ENCODE measurements at regions not wholly inside any gene's neighbourhood (a gene's known extent, or its start where the extent isn't known, plus 50 kb on each side); places are given as distances from the start of the nearest gene placed in this dataset.

GRCh38 chr2:220476877-220477276 is 849.4 kb downstream of the SLC4A3 start:
- in situ Hi-C loops (cut with HindIII; ENCODE audit: extremely low pct_ligation_motif_present, low pct_unique_long_range_greater_than_20kb) (no loop called here), intact Hi-C loops (cut with micrococcal nuclease; ENCODE audit: unreplicated experiment) (no loop called here)
- Histone ChIP-seq H3K27me3 (ENCODE audit: control insufficient read depth in 1 of 2, insufficient read depth in 2 of 2, low read length in 2 of 2) (no peaks in the 10 kb centered on the region), H3K27ac (ENCODE audit: extremely low read length, insufficient read depth, low read length) (no peak overlapping the region), H2AFZ (ENCODE audit: low read length) (no peak overlapping the region), H3K9me3 (ENCODE audit: low read length) (no peaks in the 10 kb centered on the region; the same call in 1 of the 2 replicates), H3K9ac (ENCODE audit: insufficient read depth, low read depth, low read length) (no peak overlapping the region), H3K4me3 (replicated peaks in 1 of 3; ENCODE audit: insufficient read depth in 1 of 3, low read depth in 2 of 3, low read length in 3 of 3) (no peak overlapping the region), H3K4me2 (ENCODE audit: low read depth, low read length) (no peak overlapping the region), H3K36me3 (replicated peaks in 1 of 2; ENCODE audit: control insufficient read depth in 1 of 2, insufficient read depth in 2 of 2, low read length in 2 of 2) (no peaks in the 10 kb centered on the region), H4K20me1 (ENCODE audit: insufficient read depth, low read length) (no peaks in the 10 kb centered on the region), H3K4me1 (ENCODE audit: insufficient read depth, low read length) (no peaks in the 10 kb centered on the region), H3K79me2 (ENCODE audit: insufficient read depth, low read length) (no peaks in the 10 kb centered on the region)
- BruUV-seq (replicated peaks), result no TSS peak
- no peak for FAIRE-seq
- no peak for DNase-seq (ENCODE audit: low spot score)
- ChIA-PET POLR2A (no interaction called here), CTCF (ENCODE audit: low intra/inter-chr PET ratio, low total read pairs) (no interaction called here)
- no peak for ATAC-seq
- 16% methylated on average over 4 of the region's 4 CpGs for WGBS (ENCODE audit: low lambda C conversion rate)
- TF ChIP-seq, protein P1, sequence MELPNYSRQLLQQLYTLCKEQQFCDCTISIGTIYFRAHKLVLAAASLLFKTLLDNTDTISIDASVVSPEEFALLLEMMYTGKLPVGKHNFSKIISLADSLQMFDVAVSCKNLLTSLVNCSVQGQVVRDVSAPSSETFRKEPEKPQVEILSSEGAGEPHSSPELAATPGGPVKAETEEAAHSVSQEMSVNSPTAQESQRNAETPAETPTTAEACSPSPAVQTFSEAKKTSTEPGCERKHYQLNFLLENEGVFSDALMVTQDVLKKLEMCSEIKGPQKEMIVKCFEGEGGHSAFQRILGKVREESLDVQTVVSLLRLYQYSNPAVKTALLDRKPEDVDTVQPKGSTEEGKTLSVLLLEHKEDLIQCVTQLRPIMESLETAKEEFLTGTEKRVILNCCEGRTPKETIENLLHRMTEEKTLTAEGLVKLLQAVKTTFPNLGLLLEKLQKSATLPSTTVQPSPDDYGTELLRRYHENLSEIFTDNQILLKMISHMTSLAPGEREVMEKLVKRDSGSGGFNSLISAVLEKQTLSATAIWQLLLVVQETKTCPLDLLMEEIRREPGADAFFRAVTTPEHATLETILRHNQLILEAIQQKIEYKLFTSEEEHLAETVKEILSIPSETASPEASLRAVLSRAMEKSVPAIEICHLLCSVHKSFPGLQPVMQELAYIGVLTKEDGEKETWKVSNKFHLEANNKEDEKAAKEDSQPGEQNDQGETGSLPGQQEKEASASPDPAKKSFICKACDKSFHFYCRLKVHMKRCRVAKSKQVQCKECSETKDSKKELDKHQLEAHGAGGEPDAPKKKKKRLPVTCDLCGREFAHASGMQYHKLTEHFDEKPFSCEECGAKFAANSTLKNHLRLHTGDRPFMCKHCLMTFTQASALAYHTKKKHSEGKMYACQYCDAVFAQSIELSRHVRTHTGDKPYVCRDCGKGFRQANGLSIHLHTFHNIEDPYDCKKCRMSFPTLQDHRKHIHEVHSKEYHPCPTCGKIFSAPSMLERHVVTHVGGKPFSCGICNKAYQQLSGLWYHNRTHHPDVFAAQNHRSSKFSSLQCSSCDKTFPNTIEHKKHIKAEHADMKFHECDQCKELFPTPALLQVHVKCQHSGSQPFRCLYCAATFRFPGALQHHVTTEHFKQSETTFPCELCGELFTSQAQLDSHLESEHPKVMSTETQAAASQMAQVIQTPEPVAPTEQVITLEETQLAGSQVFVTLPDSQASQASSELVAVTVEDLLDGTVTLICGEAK (IDR thresholded peaks at IDR 0.05), result peak; percentile 90
- TF ChIP-seq, protein P1 (CRISPR knock-in tag; IDR thresholded peaks at IDR 0.05), result no peak
- no peak for TF ChIP-seq SMAD9 (CRISPR knock-in tag; IDR thresholded peaks at IDR 0.05)
